GM19023 (cell line): ENCODE measurements at regions not wholly inside any gene's neighbourhood (a gene's known extent, or its start where the extent isn't known, plus 50 kb on each side); places are given as distances from the start of the nearest gene placed in this dataset.
A peak's percentile ranks its signal among the peaks of the same experiment; 100 is the strongest.

ENCODE experiments used
- ATAC-seq: cut with Tn5 transposase; IDR thresholded peaks from one replicate; pipeline ENCODE4 v1.9.1; 2021; ENCODE audit warnings: mild to moderate bottlenecking, moderate library complexity; ENCODE audit not compliant: unreplicated experiment

DNA sequence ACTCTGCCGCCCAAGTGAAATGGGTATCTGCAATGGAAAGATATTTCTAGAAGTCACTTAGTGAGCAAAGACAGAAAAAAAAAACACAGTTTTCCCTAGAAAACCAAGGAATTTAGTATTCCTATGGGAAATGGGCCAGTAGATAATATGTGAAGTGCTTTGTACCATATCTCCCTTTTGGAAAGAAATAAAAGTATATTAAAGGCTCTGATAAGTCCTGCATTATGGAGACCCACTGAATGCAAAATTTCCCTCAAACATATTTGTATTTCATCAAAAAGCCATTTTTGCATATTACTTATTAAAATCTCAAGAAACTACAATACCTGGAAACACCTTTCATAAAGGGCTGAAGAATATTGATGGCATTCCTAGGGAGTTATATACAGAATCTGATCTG lies 51.6 kb upstream of the DYNLRB2 start:
- no peak for ATAC-seq

DNA sequence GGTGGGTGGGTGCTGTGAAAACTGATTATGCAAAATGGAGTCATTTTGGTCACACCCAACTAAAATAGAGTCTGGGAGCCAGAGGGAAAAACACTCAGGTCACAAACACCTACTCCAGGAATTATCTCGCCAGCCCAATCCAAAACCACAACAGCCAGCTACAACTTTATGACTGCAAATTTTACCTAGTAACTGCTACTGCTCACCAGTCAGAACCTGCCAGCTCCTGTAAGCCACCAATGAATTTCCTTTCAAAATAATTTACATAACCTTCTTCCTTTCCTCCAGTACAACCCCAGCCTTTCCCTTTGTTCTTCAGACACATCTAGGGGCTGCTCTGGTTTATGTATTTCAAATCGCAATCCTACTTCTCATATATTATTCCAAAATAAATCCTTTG lies 52.6 kb upstream of the DYNLRB2 start:
- ATAC-seq: no peak

DNA sequence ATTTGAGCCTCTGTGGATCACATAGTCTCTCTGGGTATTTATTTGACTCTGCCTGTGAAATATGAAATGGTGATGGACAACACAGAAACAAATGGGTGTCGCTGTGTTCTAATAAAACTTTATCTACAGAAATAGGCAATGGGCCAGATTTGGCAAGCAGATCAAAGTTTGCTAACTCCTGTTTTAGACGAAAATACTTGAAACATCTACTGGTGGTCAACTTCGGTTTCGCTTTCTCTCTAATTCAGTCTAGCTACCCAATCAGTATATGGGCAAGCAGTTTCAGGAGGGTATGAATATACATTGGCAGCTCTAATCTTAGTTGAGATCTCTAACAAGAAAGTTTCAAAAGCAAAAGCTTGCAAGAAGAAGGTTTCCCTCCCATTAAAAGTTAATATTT lies 60.1 kb upstream of the DYNLRB2 start:
- ATAC-seq: peak; percentile 73

DNA sequence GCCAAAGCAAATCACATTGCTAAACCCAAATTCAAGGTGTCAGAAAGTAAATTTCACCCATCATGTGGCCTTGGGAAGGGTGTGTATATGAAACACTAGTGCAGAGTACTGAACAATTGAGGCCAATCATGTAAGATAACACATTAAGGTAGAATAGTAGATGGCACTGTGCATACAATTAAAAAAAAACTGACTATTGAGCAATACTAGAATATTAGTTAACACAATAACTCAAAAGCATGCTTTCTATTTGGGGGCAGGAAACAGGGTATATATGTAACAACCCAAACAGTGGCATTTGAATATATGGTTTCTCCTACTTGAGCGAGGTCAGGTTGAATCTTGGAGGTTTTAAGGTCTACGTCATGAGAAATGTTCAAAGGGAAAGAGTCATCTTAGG lies 63.0 kb upstream of the DYNLRB2 start:
- ATAC-seq: no peak

DNA sequence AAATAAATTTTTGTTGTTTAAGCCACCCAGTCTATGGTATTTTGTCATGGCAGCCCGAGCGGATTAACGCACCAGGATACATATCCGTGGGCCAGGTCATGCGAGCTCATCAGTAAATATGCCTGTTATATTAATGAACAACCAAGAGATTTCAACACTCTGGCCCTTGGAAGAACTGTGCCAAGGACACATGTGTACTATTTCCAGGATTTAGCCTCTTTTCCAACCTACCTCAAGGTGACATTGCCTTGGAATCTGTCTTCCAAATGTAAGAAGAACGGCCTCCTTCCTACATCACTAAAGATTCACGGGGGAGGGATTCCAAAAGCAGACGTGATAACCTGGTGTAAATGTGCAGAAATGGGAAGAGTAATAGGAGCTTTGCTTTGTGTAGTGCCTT lies 72.8 kb upstream of the DYNLRB2 start:
- no peak for ATAC-seq

DNA sequence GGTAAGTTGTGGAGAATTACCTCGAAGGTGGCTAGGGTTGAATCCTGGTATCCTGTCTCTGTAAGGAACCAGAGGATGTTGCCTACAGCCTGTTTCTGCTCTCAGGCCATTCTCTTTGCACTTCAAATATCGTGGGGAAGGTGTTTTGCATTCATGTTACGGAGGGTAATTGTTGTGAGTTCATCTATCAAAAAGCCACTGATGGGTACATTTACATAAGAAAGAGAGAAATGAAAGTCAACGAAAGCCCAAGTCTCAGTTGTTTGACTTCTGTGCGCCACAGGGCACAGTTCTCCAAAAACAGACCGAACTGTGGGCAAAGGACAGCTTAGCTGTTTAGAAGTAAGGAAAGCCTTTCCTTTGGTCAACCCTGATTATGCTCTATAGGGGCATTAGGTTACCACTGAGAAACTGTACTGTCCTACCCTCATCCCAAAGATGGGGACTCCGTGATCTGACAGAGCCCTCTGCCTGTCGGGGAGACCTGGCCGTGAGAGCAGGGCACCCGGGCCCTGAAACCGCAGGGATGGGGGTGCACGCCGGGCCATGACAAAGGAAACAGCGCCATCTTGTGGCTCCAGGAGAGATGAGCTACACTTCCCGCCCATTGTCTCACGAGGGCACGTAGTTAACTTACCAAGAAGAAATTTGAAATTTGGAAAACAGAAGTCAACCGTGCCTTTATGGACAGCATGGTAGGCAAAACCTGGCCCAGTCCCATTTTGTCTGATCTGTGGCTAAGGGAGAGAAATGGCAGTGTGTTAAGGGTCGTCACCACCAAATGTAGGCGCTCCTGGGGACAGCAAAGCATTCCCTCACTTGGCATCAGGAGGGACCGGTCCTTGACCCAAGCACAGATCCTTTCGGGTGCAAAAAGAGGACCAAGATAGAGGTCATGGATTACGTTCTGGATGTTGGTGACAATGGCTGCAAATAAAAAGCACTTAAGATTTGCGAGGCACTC lies 74.5 kb upstream of the DYNLRB2 start:
- no peak for ATAC-seq

DNA sequence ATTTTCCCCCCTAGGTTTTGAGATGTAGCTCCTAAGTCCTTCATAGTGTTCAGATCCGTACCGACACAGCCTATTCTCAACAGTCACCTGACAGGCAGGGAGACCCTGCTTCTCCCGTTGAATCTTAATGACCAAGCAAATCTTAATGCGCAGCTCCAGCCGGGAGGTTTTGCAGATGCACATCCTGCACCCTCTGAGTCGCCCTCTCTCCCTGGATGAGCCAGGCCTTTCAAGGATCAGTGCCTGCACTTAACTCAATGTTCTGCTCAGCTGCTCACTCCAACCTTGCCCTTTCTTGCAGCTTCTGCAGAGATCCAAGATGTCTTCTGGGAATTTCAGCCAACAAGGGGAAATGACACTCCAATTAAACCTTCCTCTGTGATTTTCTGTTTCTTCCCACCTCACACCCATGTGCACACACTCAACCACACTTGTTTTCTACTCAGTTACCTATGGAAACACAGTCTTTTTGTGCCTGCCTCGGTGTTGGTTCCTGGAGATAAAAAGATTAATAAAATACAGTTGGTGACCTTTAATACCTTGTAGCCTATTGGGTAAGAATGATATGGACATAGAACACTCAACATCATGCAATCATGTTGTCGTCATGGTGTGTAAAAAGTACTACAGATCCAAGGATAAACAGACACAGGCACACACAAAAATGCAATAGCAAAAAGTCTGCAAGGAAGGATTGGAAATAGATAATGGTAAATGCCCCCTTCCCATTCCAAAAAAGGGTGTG lies 76.9 kb upstream of the DYNLRB2 start:
- no peak for ATAC-seq

DNA sequence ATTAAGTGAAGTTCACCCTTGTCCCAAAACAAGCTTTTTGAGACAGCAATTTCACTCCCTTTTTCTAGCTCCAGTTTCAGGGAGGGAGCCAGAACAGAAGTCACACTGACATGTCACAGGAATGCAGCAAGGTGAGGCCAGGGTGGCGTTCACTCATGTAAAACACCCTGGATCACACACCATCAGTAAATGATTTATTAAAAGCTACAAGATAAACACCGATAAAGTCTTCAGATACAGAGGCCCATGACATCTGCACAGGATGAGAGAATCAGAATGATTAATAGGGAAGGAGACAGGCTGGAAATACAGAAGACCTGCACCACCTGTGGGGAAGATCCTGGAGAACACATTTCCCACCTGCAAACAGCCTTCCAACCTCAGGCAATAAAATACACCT lies 77.5 kb upstream of the DYNLRB2 start:
- no peak for ATAC-seq

DNA sequence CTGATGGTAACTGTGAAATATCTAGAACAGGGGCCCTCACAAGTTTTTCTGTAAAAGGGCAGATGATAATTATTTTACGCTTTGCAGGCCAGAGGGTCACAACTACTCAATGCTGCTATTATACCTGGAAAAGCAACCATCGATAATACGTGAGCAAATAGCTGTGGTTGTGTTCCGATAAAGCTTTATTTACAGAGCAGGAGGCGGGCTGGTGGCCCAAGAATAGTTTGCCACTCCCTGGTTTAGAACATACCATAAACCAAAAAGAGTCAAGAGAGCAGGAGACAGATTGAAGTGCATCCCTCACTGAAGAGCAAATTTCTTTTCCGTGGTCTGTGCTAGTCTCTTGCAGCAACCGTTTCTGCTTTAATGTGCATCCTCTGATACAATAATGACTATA lies 77.9 kb upstream of the DYNLRB2 start:
- ATAC-seq: no peak

DNA sequence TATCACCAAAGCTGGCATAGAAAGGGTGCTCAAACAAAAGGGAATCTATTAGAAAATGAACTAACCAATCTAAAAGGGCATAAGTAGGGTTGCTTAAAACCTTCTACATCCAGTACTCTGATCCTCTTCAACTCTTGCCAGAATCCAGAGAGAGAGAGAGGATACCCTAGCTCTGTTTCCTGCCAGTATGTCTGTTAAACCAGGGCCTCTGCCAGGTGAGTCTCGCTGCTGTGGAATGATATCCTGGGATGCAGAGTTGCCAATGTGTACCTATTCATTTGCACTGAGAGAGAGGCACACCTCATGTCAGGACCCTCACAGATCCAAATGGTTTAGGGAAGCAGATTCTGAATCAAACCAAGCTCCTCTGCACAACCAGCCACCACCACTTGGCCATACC lies 79.8 kb upstream of the DYNLRB2 start:
- no peak for ATAC-seq

DNA sequence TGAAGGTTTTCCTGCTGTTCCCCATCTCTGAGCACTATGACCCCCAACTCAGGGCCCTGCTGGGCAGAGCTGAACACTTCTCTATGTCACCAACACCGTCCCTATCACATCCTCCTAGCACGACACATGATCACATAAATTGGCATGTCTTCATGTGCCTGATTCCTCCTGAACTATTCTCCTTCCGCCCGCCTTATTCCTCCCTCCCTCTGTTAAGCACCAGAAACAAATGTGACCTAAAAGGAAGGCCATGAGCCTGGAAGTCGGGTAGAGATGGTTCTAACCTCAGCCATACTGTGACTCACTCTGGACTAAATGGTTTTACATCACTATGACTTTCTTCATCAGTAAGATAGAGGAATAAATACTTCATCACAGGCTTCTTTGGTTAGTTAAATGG lies 80.8 kb upstream of the DYNLRB2 start:
- no peak for ATAC-seq

DNA sequence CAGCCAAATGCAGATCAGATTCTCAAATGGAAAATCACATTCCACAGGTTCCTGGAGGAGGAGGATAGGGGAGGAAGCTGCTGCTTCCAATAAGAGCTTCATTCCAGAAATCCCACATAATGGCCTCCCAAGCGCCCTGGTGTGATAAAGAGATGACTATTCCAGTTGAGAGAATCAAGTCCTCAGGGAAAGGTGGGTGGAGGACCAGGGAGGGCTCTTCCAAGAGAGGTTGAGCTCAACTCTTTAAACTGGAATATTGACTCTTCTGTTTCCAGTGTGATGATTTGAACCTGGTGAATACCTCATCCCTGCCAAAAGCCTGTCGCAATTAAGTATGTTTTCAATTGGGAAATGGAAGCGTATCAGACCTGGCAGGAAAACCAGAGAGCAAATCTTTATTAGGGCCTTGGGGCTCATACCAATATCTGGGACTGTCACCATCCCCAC lies 81.4 kb upstream of the DYNLRB2 start:
- ATAC-seq: no peak

DNA sequence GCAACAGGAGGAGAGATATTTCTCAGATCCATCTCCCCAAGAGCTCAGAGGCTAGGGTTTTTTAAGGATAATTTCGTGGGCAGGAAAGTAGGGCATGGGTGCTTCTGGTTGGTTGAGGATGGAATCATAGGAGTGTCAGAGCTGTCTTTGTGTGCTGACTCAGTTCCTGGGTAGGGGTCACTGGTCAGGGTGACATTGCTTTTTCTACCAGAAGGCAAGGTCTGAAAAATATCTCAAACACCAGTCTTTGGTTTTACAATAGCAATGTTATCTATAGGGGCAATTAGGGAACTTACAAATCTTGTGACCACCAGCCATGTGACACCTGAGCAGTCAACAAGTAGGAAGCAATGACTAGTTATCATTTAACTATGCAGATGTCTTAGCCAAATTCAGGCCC lies 82.9 kb upstream of the DYNLRB2 start:
- no peak for ATAC-seq

DNA sequence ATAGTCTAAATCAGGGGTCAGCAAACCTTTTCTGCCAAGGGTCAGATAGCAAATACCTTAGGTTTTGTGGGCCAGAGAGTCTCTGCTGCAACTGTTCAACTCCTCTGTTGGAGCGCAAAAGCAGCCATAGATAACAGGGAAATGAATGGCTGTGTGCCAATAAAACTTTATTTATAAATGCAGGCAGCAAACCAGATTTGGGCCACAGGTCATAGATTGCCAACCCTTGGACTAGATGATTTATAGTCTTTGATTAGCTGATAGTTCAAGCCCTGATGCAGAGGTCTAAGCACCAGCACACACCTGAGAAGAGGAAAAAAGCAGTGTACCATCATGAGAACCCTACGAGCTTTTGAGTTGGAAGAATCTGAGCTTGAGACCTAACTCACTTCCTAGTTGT lies 86.0 kb upstream of the DYNLRB2 start:
- ATAC-seq: no peak

DNA sequence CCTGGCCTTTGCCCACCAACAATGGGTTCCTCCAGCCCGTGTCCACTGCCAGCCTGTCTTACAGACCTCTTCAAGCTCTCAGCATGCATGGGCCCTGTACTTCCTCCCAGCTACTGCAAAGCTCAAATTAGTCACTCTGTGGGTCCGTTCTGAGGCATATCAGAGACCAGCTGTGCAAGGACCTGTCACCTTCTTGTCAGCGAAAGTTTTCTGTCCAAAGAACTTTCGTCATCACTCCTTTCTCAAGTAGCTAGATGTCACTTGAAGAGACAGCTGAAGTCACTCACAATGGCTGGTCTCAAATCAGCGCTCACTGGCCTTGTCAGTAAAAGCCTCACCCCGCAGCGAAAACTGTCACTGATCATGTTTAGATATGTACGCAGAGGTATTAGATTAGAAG lies 91.4 kb upstream of the DYNLRB2 start:
- no peak for ATAC-seq

DNA sequence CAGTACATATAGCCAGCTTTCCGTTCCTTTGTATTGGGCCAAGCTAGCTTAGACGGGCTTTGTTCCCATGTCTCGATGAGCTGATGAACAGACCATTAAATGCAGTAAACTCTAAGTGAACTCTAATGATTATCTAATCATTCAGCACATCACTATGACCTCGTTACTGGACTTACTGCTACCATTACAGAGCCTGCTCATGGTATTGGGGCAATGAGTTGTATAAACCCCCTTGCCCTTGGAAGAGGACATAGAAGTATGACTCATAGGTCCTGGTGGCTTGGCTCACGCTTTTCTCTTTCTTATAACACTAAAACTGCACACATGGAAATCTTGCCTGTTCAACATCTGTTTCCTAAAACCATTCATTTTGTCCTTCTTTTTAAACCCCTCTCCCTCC lies 93.6 kb upstream of the DYNLRB2 start:
- ATAC-seq: no peak

DNA sequence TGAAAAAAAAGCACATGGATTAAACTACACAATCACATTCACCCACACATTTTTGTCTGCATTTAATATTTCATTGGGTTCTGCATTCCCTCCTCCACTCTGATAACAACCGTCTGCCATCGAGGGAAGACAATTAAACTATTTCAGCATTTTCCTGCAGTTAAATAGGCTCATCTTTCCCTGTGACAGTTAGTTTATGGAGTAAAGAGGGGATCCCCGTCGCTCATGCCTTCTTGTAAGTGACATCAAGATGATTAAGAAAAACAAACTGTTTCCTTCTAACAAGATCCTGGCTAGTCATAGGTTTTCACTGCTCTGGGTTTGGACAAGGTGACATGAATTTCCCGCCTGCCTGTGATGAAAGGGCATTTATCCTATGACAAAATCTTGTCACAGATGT lies 98.0 kb upstream of the DYNLRB2 start:
- ATAC-seq: no peak

DNA sequence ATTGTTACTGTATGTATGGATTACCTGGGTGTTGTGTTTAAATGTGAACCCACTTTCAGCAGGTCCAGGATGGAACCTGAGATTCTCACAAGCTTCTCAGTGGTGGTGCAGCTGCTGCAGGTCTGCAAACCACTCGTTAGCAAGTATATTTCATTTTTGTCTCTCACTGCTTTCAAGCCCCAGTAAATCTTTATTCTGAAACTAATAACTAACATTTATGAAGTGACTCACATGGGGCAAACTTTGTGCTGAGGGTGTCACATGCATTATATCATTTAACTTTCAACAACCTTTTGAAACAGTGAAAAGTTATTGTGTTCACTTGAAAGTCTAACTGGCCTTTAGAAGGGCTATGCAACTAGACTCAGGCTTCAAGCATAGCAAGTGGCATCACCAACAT lies 98.9 kb upstream of the DYNLRB2 start:
- no peak for ATAC-seq

DNA sequence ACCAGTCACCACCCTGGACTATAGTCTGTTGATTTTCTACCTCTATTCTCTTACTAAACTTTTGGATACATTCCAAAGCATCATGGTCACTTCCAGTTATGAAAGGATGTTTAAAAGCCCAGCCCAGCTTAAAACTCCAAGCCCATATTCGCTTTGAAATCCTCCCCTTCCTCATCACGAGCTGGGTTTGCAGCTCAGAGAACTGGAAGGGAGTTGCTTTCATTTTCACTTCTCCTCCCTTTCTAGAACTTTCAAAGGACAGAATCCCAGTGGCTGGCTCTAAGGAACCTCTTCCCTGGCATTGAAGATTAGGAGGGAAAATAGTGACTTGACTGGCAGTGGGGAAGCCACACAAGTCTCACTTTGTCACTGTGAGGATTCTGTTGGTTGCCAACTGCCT lies 100.1 kb upstream of the DYNLRB2 start:
- ATAC-seq: no peak

DNA sequence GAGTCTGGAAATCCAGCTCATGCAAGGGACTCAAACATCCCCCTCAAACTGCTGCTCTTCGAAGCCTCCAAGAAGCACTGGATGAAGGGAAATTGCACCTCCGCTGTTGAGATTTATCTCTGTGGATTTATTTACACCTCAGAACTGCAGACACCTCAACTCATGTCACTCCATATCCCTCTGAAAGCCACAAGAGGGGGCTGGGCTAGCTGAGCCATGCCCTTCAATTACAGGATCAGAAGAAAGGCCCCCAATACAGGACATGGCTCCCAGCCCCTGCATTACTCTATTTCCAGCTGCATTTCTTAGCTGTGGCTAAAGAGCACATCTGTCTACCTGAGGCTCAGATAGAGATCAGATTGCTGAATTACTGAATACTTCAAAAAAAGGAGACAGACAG lies 103.1 kb upstream of the DYNLRB2 start:
- ATAC-seq: no peak

DNA sequence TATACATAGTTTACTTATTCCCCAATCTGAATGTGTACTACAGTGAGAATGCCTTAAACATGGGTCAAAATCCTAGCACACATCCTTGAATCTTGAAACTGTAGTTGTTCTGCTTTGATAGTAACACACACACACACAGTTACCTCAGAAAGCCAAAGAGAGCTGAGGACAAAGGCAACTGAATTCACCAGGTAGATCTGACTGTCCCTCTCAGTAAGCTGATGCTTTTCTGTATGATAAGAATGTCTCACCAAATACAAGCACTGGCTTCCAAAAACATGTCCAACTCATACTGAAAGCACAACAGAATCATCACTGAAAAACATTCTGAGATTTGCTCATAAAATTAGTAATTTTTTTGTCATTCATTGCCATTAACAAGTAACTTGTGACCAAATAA lies 104.3 kb upstream of the DYNLRB2 start:
- ATAC-seq: no peak

DNA sequence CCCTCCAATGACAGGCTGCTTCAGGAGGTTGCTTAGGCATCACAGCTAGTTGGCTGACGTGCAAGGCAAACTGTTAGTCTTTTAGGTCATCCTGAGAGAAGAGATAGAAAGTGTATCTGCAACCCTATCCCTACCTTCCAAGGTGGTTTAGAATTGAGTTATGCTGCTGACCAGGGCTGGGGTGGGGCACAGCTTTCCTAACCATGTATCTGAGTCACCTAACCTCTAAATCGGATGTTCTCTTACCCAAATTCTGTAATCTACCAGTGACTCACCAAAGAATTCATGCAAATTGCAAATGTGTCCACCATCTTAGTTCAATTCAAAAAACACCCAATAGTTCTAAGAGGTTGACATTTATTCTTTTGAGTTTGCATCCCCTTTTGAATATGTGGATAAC lies 107.2 kb upstream of the DYNLRB2 start:
- no peak for ATAC-seq
